SU-DHL-6 (cell line): ENCODE measurements at regions not wholly inside any gene's neighbourhood (a gene's known extent, or its start where the extent isn't known, plus 50 kb on each side); places are given as distances from the start of the nearest gene placed in this dataset.

Source experiments
- H2AFZ ChIP-seq: fragments of 200-600 bp; sonication (generic); 2 replicates; pipeline ENCODE4 v1.6.1; 2014; ENCODE audit warnings: low read depth, mild to moderate bottlenecking, moderate library complexity, mixed read lengths, antibody characterized with exemption, low read length; ENCODE audit not compliant: severe bottlenecking
- H3F3A ChIP-seq: fragments of 200-600 bp; shearing (Covaris generic); 2 replicates; pipeline ENCODE4 v1.6.0; 2016; ENCODE audit warnings: antibody characterized with exemption, mild to moderate bottlenecking; ENCODE audit not compliant: insufficient read depth
- H3K27ac ChIP-seq: fragments of 200-600 bp; sonication (generic); 2 replicates; pipeline ENCODE4 v1.5.1; 2016; ENCODE audit warnings: low read depth, mild to moderate bottlenecking, low read length, moderate library complexity, mixed read lengths
- H3K27me3 ChIP-seq: fragments of 200-600 bp; sonication (generic), shearing (Covaris generic); 2 replicates; pipeline ENCODE4 v1.6.0; 2014; ENCODE audit warnings: mild to moderate bottlenecking, low read length
- H3K36me3 ChIP-seq: fragments of 200-600 bp; sonication (generic); 2 replicates; pipeline ENCODE4 v1.6.1; 2014; ENCODE audit warnings: mild to moderate bottlenecking, low read length, mixed read lengths
- H3K4me2 ChIP-seq: fragments of 300-600, 200-600 bp; shearing (Covaris generic), sonication (generic); 2 replicates; pipeline ENCODE4 v1.6.0; 2014; ENCODE audit warnings: low read length, low read depth, mild to moderate bottlenecking; ENCODE audit not compliant: poor library complexity, severe bottlenecking
- H3K4me3 ChIP-seq: fragments of 200-600 bp; sonication (generic); 2 replicates; pipeline ENCODE4 v1.5.1; 2014; ENCODE audit warnings: antibody characterized with exemption, low read length, mild to moderate bottlenecking, mixed read lengths; ENCODE audit not compliant: insufficient read depth, poor library complexity, severe bottlenecking
- H3K79me2 ChIP-seq: fragments of 200-600 bp; sonication (generic); 2 replicates; pipeline ENCODE4 v1.6.1; 2014; ENCODE audit warnings: mild to moderate bottlenecking, low read length, moderate library complexity; ENCODE audit not compliant: insufficient read depth
- H3K9ac ChIP-seq: fragments of 200-600 bp; sonication (generic); 2 replicates; pipeline ENCODE4 v1.7.0; 2014; ENCODE audit warnings: mild to moderate bottlenecking, low read length
- H3K9me2 ChIP-seq: fragments of 200-600 bp; sonication (generic); replicated peaks from 2 replicates; pipeline ENCODE4 v1.6.1; 2014; ENCODE audit warnings: low read length; ENCODE audit not compliant: insufficient read depth
- H3K9me3 ChIP-seq: fragments of 200-600 bp; sonication (generic); 2 replicates; pipeline ENCODE4 v1.6.1; 2014; ENCODE audit warnings: low read length, mixed read lengths; ENCODE audit not compliant: insufficient read depth
- H4K20me1 ChIP-seq: fragments of 200-600 bp; sonication (generic); 2 replicates; pipeline ENCODE4 v1.6.1; 2014; ENCODE audit warnings: low read depth, mild to moderate bottlenecking, antibody characterized with exemption, low read length, moderate library complexity, mixed read lengths
- EZH2phosphoT487 ChIP-seq: fragments of 200-600 bp; sonication (generic), shearing (Covaris generic); conservative IDR thresholded peaks from 2 replicates; pipeline ENCODE4 v1.6.1; 2018; ENCODE audit warnings: mild to moderate bottlenecking, antibody characterized with exemption, low read length, moderate library complexity, mixed read lengths
- TF ChIP-seq, protein P1 (sequence below): fragments of 200-600 bp; sonication (generic); IDR thresholded peaks from one replicate; pipeline ENCODE4 v1.5.1; 2017; ENCODE audit warnings: antibody characterized with exemption, mild to moderate bottlenecking, low read length, moderate library complexity; ENCODE audit not compliant: insufficient read depth, poor library complexity, severe bottlenecking

DNA sequence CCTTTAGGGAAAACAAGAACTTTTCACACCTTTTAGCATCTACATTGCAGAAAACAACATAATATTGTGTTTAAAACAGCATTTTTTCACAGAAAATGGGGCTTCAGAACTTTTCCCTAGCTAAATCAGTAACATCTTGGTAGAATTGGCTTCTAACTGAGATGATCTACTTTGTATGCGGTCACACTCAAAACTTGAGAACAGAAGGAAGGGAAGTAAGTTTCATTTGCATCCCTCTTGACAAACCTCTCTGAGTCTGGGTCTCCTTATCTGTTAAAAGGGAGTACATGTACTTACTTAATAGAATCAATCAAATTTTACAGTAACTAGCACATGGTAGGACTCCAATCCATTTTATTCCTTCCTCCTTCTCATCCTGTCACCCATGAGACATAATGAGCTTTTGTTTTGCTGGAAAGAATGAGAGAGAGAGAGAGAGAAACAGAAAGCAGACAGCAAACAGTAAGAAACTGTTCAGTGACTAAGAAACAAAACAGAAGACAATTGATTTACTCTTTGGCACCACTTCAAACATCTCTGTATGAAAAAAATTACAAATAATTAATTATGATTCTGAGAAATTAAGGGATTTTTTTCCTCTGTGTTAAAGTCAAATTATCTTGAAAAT lies 387.3 kb downstream of the SATB2 start:
- no peak overlapping the region for H3K4me3 ChIP-seq
- H3K4me2 ChIP-seq: no peak overlapping the region
- no peaks in the 10 kb centered on the region; the same call in 1 of the 2 replicates for H3K9me2 ChIP-seq
- no peaks in the 10 kb centered on the region for H3K36me3 ChIP-seq
- no peak for TF ChIP-seq EZH2phosphoT487
- TF ChIP-seq, protein P1, sequence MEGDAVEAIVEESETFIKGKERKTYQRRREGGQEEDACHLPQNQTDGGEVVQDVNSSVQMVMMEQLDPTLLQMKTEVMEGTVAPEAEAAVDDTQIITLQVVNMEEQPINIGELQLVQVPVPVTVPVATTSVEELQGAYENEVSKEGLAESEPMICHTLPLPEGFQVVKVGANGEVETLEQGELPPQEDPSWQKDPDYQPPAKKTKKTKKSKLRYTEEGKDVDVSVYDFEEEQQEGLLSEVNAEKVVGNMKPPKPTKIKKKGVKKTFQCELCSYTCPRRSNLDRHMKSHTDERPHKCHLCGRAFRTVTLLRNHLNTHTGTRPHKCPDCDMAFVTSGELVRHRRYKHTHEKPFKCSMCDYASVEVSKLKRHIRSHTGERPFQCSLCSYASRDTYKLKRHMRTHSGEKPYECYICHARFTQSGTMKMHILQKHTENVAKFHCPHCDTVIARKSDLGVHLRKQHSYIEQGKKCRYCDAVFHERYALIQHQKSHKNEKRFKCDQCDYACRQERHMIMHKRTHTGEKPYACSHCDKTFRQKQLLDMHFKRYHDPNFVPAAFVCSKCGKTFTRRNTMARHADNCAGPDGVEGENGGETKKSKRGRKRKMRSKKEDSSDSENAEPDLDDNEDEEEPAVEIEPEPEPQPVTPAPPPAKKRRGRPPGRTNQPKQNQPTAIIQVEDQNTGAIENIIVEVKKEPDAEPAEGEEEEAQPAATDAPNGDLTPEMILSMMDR: no peak
- H4K20me1 ChIP-seq: no peaks in the 10 kb centered on the region
- H3K27me3 ChIP-seq: no peaks in the 10 kb centered on the region
- H3K79me2 ChIP-seq: no peaks in the 10 kb centered on the region
- H2AFZ ChIP-seq: no peak overlapping the region
- H3F3A ChIP-seq: no peaks in the 10 kb centered on the region
- H3K27ac ChIP-seq: no peak overlapping the region
- H3K9me3 ChIP-seq: no peaks in the 10 kb centered on the region
- H3K9ac ChIP-seq: no peak overlapping the region

GRCh38 chr2:199064201-199064600 lies 393.5 kb downstream of the SATB2 start:
- Histone ChIP-seq H3K27me3 (no peaks in the 10 kb centered on the region), H2AFZ (no peak overlapping the region), H3K27ac (no peak overlapping the region), H3K4me3 (no peak overlapping the region), H3K9me2 (no peaks in the 10 kb centered on the region), H3K79me2 (no peaks in the 10 kb centered on the region), H3K36me3 (no peaks in the 10 kb centered on the region), H3K4me2 (no peak overlapping the region), H3K9ac (no peak overlapping the region), H4K20me1 (no peaks in the 10 kb centered on the region), H3F3A (no peaks in the 10 kb centered on the region), H3K9me3 (no peaks in the 10 kb centered on the region)
- TF ChIP-seq EZH2phosphoT487: no peak
- TF ChIP-seq, protein P1: no peak

GRCh38 chr2:199057936-199058335 lies 399.8 kb downstream of the SATB2 start:
- Histone ChIP-seq H3K4me2 (no peak overlapping the region), H2AFZ (no peak overlapping the region)
- TF ChIP-seq, protein P1: no peak
- TF ChIP-seq EZH2phosphoT487: no peak

More at GRCh38 chr2:199057936-199058335, 399.8 kb downstream of the SATB2 start:
- no peaks in the 10 kb centered on the region for H3F3A ChIP-seq
- no peak overlapping the region for H3K9ac ChIP-seq
- no peak overlapping the region for H3K27ac ChIP-seq
- H3K79me2 ChIP-seq: no peaks in the 10 kb centered on the region
- H3K9me2 ChIP-seq: no peaks in the 10 kb centered on the region
- no peaks in the 10 kb centered on the region for H3K9me3 ChIP-seq
- no peak overlapping the region for H3K4me3 ChIP-seq
- H3K36me3 ChIP-seq: no peaks in the 10 kb centered on the region
- H4K20me1 ChIP-seq: no peaks in the 10 kb centered on the region
- no peaks in the 10 kb centered on the region for H3K27me3 ChIP-seq
